ENCODE measurements at regions not wholly inside any gene's neighbourhood (a gene's known extent, or its start where the extent isn't known, plus 50 kb on each side); places are given as distances from the start of the nearest gene placed in this dataset.

- Mint-ChIP-seq H3K4me3 (no peak overlapping the region), H3K9me3 (peaks cover 6% of the 10 kb centered on the region), H3K36me3 (ENCODE audit: low read depth) (no peaks in the 10 kb centered on the region), H3K27ac (no peak overlapping the region), H3K27me3 (no peaks in the 10 kb centered on the region), H3K4me1 (no peaks in the 10 kb centered on the region)
- ATAC-seq (no peak), DNase-seq (no peak)
Measured at GRCh38 chr5:120362426-120362825, 101.7 kb upstream of the PRR16 start.

GRCh38 chr5:120365656-120366446, 98.2 kb upstream of the PRR16 start:
- Mint-ChIP-seq H3K4me1 (no peaks in the 10 kb centered on the region), H3K36me3 (ENCODE audit: low read depth) (no peaks in the 10 kb centered on the region), H3K9me3 (peaks cover 6% of the 10 kb centered on the region), H3K27ac (no peak overlapping the region), H3K4me3 (no peak overlapping the region), H3K27me3 (no peaks in the 10 kb centered on the region)
- no peak for DNase-seq
- ATAC-seq = no peak

GRCh38 chr5:120367896-120368634, 96.0 kb upstream of the PRR16 start:
- ATAC-seq = no peak
- no peak overlapping the region for H3K4me3 Mint-ChIP-seq

GRCh38 chr5:120368923-120369715, 95.0 kb upstream of the PRR16 start:
- Mint-ChIP-seq H3K4me1 (no peaks in the 10 kb centered on the region), H3K4me3 (no peak overlapping the region), H3K27ac (no peak overlapping the region), H3K36me3 (ENCODE audit: low read depth) (no peaks in the 10 kb centered on the region), H3K27me3 (no peaks in the 10 kb centered on the region), H3K9me3 (no peaks in the 10 kb centered on the region)
- no peak for DNase-seq
- no peak for ATAC-seq

More at GRCh38 chr5:120367896-120368634, 96.0 kb upstream of the PRR16 start:
- H3K27me3 Mint-ChIP-seq = no peaks in the 10 kb centered on the region
- H3K36me3 Mint-ChIP-seq (ENCODE audit: low read depth) = no peaks in the 10 kb centered on the region
- no peak for DNase-seq
- no peak overlapping the region for H3K27ac Mint-ChIP-seq
- H3K9me3 Mint-ChIP-seq = no peaks in the 10 kb centered on the region
- no peaks in the 10 kb centered on the region for H3K4me1 Mint-ChIP-seq

GRCh38 chr5:120372899-120373298, 91.2 kb upstream of the PRR16 start:
- Mint-ChIP-seq H3K36me3 (ENCODE audit: low read depth) (no peaks in the 10 kb centered on the region), H3K4me3 (no peak overlapping the region), H3K9me3 (peaks cover 4% of the 10 kb centered on the region), H3K27me3 (no peaks in the 10 kb centered on the region), H3K4me1 (no peaks in the 10 kb centered on the region), H3K27ac (no peak overlapping the region)
- DNase-seq (no peak), ATAC-seq (no peak)

- Mint-ChIP-seq H3K27me3 (no peaks in the 10 kb centered on the region), H3K27ac (no peak overlapping the region), H3K4me1 (no peaks in the 10 kb centered on the region), H3K9me3 (peaks cover 9% of the 10 kb centered on the region), H3K36me3 (ENCODE audit: low read depth) (no peaks in the 10 kb centered on the region), H3K4me3 (no peak overlapping the region)
- DNase-seq (no peak), ATAC-seq (no peak)
Measured at GRCh38 chr5:120375248-120375647, 88.9 kb upstream of the PRR16 start.

GRCh38 chr5:120380644-120381043, 83.5 kb upstream of the PRR16 start:
- Mint-ChIP-seq H3K4me3 (no peak overlapping the region), H3K27ac (no peak overlapping the region), H3K36me3 (ENCODE audit: low read depth) (no peaks in the 10 kb centered on the region), H3K9me3 (peaks cover 9% of the 10 kb centered on the region), H3K4me1 (no peaks in the 10 kb centered on the region), H3K27me3 (no peaks in the 10 kb centered on the region)
- no peak for DNase-seq
- no peak for ATAC-seq

GRCh38 chr5:120382833-120383232, 81.3 kb upstream of the PRR16 start:
- Mint-ChIP-seq H3K4me3 (no peak overlapping the region), H3K4me1 (peaks cover 6% of the 10 kb centered on the region), H3K27me3 (no peaks in the 10 kb centered on the region), H3K36me3 (ENCODE audit: low read depth) (no peaks in the 10 kb centered on the region), H3K27ac (no peak overlapping the region), H3K9me3 (peaks cover 6% of the 10 kb centered on the region)
- ATAC-seq (no peak), DNase-seq (no peak)

- Mint-ChIP-seq H3K4me1 (peaks cover 15% of the 10 kb centered on the region), H3K27ac (no peak overlapping the region), H3K4me3 (no peak overlapping the region), H3K9me3 (no peaks in the 10 kb centered on the region), H3K27me3 (no peaks in the 10 kb centered on the region), H3K36me3 (ENCODE audit: low read depth) (no peaks in the 10 kb centered on the region)
- ATAC-seq (no peak), DNase-seq (no peak)
Measured at GRCh38 chr5:120386981-120387380, 77.1 kb upstream of the PRR16 start.

GRCh38 chr5:120388016-120388781, 75.9 kb upstream of the PRR16 start:
- ATAC-seq (peak; percentile 72), DNase-seq (no peak)
- no peaks in the 10 kb centered on the region for H3K9me3 Mint-ChIP-seq
- H3K27ac Mint-ChIP-seq = peak overlapping the region; percentile 4
- H3K4me1 Mint-ChIP-seq = peaks cover 15% of the 10 kb centered on the region
- H3K4me3 Mint-ChIP-seq = no peak overlapping the region
- H3K27me3 Mint-ChIP-seq = no peaks in the 10 kb centered on the region
- no peaks in the 10 kb centered on the region for H3K36me3 Mint-ChIP-seq (ENCODE audit: low read depth)

GRCh38 chr5:120394259-120394658, 69.8 kb upstream of the PRR16 start:
- Mint-ChIP-seq H3K4me3 (no peak overlapping the region), H3K4me1 (no peaks in the 10 kb centered on the region), H3K9me3 (peaks cover 6% of the 10 kb centered on the region), H3K36me3 (ENCODE audit: low read depth) (no peaks in the 10 kb centered on the region), H3K27ac (no peak overlapping the region), H3K27me3 (no peaks in the 10 kb centered on the region)
- DNase-seq (no peak), ATAC-seq (no peak)

- H3K9me3 Mint-ChIP-seq = peaks cover 14% of the 10 kb centered on the region
- no peak for ATAC-seq
- no peak overlapping the region for H3K27ac Mint-ChIP-seq
Measured at GRCh38 chr5:120396186-120396585, 67.9 kb upstream of the PRR16 start.

GRCh38 chr5:120400356-120400755, 63.7 kb upstream of the PRR16 start:
- ATAC-seq (no peak), DNase-seq (no peak)
- H3K4me1 Mint-ChIP-seq = no peaks in the 10 kb centered on the region
- no peak overlapping the region for H3K27ac Mint-ChIP-seq
- peaks cover 18% of the 10 kb centered on the region for H3K9me3 Mint-ChIP-seq
- no peaks in the 10 kb centered on the region for H3K27me3 Mint-ChIP-seq
- no peaks in the 10 kb centered on the region for H3K36me3 Mint-ChIP-seq (ENCODE audit: low read depth)
- H3K4me3 Mint-ChIP-seq = no peak overlapping the region

More at GRCh38 chr5:120396186-120396585, 67.9 kb upstream of the PRR16 start:
- Mint-ChIP-seq H3K4me1 (no peaks in the 10 kb centered on the region), H3K4me3 (no peak overlapping the region), H3K27me3 (no peaks in the 10 kb centered on the region), H3K36me3 (ENCODE audit: low read depth) (no peaks in the 10 kb centered on the region)
- no peak for DNase-seq

GRCh38 chr5:120402606-120403005, 61.5 kb upstream of the PRR16 start:
- no peak for ATAC-seq
- Mint-ChIP-seq H3K4me1 (peaks cover 5% of the 10 kb centered on the region), H3K27me3 (no peaks in the 10 kb centered on the region), H3K36me3 (ENCODE audit: low read depth) (no peaks in the 10 kb centered on the region), H3K4me3 (no peak overlapping the region), H3K27ac (no peak overlapping the region), H3K9me3 (peaks cover 18% of the 10 kb centered on the region)
- no peak for DNase-seq
